ACHN (cell line): ENCODE measurements at regions not wholly inside any gene's neighbourhood (a gene's known extent, or its start where the extent isn't known, plus 50 kb on each side); places are given as distances from the start of the nearest gene placed in this dataset.
A peak's percentile ranks its signal among the peaks of the same experiment; 100 is the strongest.
"Not testable (repeated sequence)": the region's sequence is repeated elsewhere in the genome, so short reads cannot be mapped to it uniquely, and the experiment has no call there.

Experiments
- DNase-seq: peaks from one replicate; pipeline ENCODE4 v3.0.0-alpha.2; 2015
- in situ Hi-C: cut with HindIII; loops from 2 replicates; pipeline ENCODE4 v1.10.0; 2017; ENCODE audit warnings: low sequenced_read_pairs, low pct_ligation_motif_present, low pct_unique_long_range_greater_than_20kb

DNA sequence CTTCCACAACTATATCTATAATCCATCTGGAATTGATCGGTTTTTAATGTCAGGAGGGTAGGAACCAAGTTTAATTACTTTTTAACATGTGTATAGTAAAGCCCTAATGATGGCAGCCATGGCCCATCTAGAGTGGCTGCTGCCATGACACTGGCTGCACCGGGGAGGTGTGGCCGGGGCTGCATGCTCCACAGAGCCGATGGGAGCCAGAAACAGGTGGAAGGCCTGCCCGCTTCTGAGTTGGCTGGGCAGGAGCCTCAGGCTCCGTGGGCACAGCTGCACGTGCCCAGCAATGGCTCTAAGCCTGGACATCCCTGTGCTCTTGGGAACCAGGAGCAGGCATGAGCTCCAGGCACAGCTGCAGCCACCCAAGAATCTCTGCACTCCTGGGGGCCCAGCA, 73.0 kb downstream of the GBP6 start:
- in situ Hi-C loops, result no loop called here
- DNase-seq, result no peak

DNA sequence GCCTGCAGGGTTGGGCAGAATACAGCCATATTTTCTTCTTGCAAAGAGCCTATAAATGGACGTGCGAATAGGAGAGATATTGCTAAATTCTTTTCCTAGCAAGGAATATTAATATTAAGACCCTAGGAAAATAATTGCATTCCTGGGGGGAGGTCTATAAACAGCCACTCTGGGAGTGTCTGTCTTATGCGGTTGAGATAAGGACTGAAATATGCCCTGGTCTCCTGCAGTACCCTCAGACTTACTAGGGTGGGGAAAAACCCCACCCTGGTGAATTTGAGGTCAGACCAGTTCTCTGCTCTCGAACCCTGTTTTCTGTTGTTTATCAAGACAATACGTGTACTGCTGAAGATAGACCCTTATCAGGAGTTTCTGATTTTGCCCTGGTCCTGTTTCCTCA, 74.4 kb downstream of the GBP6 start:
- DNase-seq, in situ Hi-C loops: not testable (repeated sequence)

GRCh38 chr1:89440911-89441310, 77.1 kb downstream of the GBP6 start:
- in situ Hi-C loops, result no loop called here
- DNase-seq, result no peak

DNA sequence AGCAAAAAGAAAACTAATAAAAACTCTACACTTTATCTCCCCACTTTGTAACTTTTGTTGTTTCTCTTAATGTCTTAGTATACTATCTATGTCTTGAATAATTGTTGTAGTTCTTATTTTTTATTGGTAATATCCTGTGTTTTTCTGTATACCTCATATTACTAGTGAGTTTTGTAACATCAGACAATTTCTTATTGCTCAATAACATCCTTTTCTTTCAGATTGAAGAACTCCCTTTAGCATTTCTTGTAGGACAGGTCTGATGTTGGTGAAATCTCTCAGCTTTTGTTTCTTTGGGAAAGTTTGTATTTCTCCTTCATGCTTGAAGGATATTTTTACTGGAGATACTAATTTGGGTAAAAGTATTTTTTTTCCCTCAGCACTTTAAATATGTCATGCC, 79.8 kb upstream of the LRRC8B start:
- in situ Hi-C loops, result no loop called here

GRCh38 chr1:89451011-89451410, 73.6 kb upstream of the LRRC8B start:
- DNase-seq, result no peak
- in situ Hi-C loops, result no loop called here

More for the DNA sequence above, 79.8 kb upstream of the LRRC8B start:
- DNase-seq, result no peak

DNA sequence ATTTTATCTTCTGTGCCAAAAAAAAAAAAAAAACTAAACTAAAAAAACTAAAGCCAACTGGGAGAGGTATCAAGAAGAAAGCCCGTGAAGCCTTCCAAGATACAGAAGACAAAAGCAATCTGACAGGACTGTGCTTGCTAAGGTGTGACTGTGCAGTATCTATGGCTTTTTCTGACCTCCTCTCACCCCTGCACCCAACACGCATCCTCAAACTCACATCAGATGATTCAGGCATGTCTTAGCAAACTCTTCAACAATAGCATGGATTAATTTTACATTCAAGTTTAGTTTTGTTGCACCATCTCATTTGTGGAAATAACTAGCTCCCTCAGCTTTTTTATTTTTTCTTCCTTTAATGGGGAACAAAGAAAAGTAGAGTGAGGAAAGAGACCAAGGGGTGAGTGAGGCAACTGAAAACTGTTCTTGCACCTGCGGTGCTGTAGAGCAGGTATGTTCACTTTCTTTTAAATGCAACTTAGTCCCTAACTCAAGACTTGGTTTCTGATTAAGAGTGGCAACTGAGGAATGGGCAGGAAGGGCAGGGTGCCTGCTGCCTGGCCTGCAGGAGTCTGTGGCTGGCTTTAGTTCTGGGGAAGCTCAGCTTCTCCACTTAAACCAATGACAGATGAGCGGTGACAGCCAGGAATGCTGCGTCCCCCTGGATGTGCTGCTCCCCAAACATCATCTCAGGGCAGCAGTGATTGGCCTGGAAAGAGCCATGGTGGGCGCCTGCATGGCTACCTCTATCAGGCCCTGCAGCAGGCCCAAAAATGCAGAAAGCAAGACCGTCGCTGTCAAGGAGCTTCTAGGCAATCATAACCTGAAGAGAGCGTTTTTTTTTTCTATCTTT, 71.3 kb upstream of the LRRC8B start:
- in situ Hi-C loops, result no loop called here
- no peak for DNase-seq

GRCh38 chr1:89454845-89455521, 69.6 kb upstream of the LRRC8B start:
- peak; percentile 47 for DNase-seq
- in situ Hi-C loops, result no loop called here

DNA sequence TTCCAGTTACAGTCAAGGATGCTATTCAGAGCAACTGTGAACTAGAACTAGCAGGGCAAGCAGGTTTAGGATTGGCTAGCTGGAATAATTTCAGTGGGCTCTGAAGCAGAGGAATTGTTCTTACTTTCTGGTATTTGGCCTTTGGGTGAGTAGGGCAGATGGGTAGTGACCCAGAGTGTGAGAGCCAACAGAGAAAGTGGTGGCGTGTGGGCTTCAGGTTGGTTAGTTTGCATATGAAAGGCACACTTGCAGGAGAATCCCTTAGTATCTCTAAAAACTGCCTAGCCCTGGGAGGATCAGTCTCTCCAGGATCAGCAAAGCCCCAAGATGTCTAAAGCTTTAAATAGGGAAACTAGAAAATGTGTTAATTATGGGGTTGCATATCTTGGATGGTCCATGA, 67.6 kb upstream of the LRRC8B start:
- no peak for DNase-seq
- in situ Hi-C loops, result no loop called here

DNA sequence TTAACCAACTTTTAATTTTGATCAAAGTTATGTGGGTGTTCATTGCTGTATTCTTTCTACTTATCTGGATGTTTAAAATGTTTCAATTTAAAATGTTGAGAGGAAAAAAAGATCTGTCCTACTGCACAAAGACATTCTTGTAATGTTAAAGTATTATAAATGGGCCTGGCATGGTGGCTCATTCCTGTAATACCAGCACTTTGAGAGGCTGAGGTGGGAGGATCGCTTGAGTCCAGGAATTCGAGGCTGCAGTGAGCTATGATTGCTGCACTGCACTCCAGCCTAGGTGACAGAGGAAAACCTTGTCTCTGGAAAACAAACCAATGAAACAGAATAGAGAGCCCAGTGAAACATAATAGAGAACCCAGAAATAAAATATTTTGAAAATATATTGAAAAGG, 65.5 kb upstream of the LRRC8B start:
- no peak for DNase-seq
- in situ Hi-C loops, result no loop called here

GRCh38 chr1:89460325-89460724, 64.3 kb upstream of the LRRC8B start:
- no peak for DNase-seq
- in situ Hi-C loops, result no loop called here

DNA sequence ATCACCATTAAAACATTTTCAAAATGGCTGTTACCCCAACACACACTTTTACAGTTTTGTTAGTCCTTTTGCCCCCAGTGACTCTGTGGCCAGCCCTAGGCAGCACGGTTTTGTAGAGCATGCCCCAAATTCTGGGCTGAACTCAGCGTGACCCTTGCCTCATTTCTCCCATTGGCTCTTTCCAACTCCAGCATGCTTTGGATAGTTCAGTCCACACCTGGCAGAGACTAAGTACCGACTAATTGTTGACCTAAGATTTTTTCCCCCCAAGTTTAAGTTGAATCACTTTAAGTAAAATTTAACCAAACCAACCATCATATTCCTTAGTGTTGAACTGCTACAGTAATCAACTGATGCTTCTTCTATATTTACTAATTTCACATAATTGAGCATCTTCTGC, 62.4 kb upstream of the LRRC8B start:
- in situ Hi-C loops, result no loop called here
- DNase-seq, result no peak

GRCh38 chr1:89464008-89464407, 60.6 kb upstream of the LRRC8B start:
- DNase-seq, result no peak
- in situ Hi-C loops, result no loop called here

- in situ Hi-C loops, result no loop called here
- no peak for DNase-seq
These were observed 59.4 kb upstream of the LRRC8B start for GRCh38 chr1:89465201-89465600.

DNA sequence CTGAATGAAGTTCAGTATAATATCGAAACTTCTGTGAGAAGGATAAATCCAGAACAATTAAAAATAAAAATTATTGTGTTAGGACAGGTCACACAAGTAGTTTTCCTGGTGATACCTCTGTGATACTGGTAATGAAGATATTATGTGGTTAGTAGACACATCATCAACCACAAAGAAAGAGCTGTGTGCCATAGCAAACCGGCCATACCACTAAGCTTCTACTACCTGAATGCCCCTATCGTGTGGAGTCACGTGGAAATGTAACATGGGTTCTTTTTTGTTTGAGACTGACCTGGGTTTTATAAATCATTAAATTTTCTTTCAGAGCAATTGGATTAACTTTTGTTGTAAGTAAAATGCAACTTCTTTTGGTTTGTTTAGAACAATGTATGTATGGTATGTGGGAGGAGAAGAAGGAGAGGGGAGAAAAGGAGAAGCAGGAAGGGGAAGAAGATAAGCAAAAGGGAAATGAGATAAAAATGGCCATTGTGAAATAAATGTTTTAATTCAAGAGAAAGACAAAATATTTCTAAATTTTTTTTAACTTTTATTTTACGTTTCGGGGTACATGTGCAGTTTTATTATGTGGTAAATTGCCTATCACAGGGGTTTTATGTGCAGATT, 58.2 kb upstream of the LRRC8B start:
- no peak for DNase-seq
- in situ Hi-C loops, result no loop called here

- no peak for DNase-seq
- in situ Hi-C loops, result no loop called here
These were observed 52.4 kb upstream of the LRRC8B start for GRCh38 chr1:89472253-89472652.

- no peak for DNase-seq
- in situ Hi-C loops, result no loop called here
These were observed 51.7 kb upstream of the LRRC8B start for GRCh38 chr1:89472886-89473417.
